GM12878 (cell line): ENCODE measurements at regions not wholly inside any gene's neighbourhood (a gene's known extent, or its start where the extent isn't known, plus 50 kb on each side); places are given as distances from the start of the nearest gene placed in this dataset.

Experiments
- ATAC-seq: fragments of 200-7000 bp; cut with Tn5 transposase; 3 replicates; pipeline ENCODE4 v1.9.1; 2020; ENCODE audit warnings: mild to moderate bottlenecking, moderate library complexity
- BruUV-seq: library from RNA; stranded (reverse); fragments of 400-500 nt; replicated peaks from 2 replicates; lab custom pipeline; 2021; lab: Mats Ljungman, UMichigan
- CTCF ChIA-PET: fragments of 300-600 bp; sonication (Branson Sonifier 250); formaldehyde crosslinking; extraction: SDS; loops from one replicate; lab custom pipeline; 2021; ENCODE audit warnings: inconsistent platforms; lab: Yijun Ruan, JAX
- POLR2A ChIA-PET: fragments of 350-600 bp; formaldehyde crosslinking; extraction: SDS; loops from one replicate; lab custom pipeline; 2021; ENCODE audit warnings: inconsistent platforms; lab: Charles Lee
- RAD21 ChIA-PET: fragments of 300-600 bp; sonication (Branson Sonifier 250); formaldehyde crosslinking; loops from one replicate; lab custom pipeline; 2023; ENCODE audit warnings: antibody characterized with exemption; ENCODE audit not compliant: unreplicated experiment; lab: Charles Lee
- SMC1A ChIA-PET: fragments of 300-600 bp; sonication (Branson Sonifier 250); formaldehyde crosslinking; loops from one replicate; lab custom pipeline; 2023; ENCODE audit not compliant: unreplicated experiment, uncharacterized antibody; lab: Charles Lee
- DNase-seq: peaks from one replicate; pipeline ENCODE4 v3.0.0-alpha.2; 2011; ENCODE audit warnings: low read depth, low spot score
- FAIRE-seq: peaks from 3 replicates; lab custom pipeline; 2011; peaks lifted over from hg19 to GRCh38; lab: Jason Lieb, UNC
- H2AFZ ChIP-seq: 2 replicates; pipeline ENCODE4 v1.6.0; 2011; ENCODE audit warnings: low read depth, low read length, control low read depth; ENCODE audit not compliant: control insufficient read depth
- H3K27ac ChIP-seq: 2 replicates; pipeline ENCODE4 v1.5.1; 2011; ENCODE audit warnings: control low read depth; ENCODE audit not compliant: control insufficient read depth, insufficient read depth
- H3K27me3 ChIP-seq, 2 experiments: replicated peaks in 1 of 2; 2 replicates each; pipeline versions ENCODE4 v1.6.0 to v1.6.1; 2011; ENCODE audit warnings: low read length in 1 of 2; ENCODE audit not compliant: control insufficient read depth in 2 of 2, insufficient read depth in 2 of 2
- H3K36me3 ChIP-seq, 2 experiments: 2 replicates each; pipeline ENCODE4 v1.5.1; 2011; ENCODE audit warnings: low read length in 1 of 2; ENCODE audit not compliant: control insufficient read depth in 2 of 2, insufficient read depth in 2 of 2
- H3K4me1 ChIP-seq: 2 replicates; pipeline ENCODE4 v1.6.1; 2011; ENCODE audit warnings: mild to moderate bottlenecking, low read length, moderate library complexity, mixed read lengths; ENCODE audit not compliant: control insufficient read depth, insufficient read depth
- H3K4me2 ChIP-seq: 2 replicates; pipeline ENCODE4 v1.6.0; 2011; ENCODE audit warnings: control low read depth; ENCODE audit not compliant: control insufficient read depth, insufficient read depth
- H3K4me3 ChIP-seq: fragments of 200-600 bp; sonication (generic); 2 replicates; pipeline ENCODE4 v1.5.1; 2016
- H3K79me2 ChIP-seq: 2 replicates; pipeline ENCODE4 v1.6.0; 2011; ENCODE audit warnings: low read length; ENCODE audit not compliant: control insufficient read depth, insufficient read depth
- H3K9ac ChIP-seq: 2 replicates; pipeline ENCODE4 v1.8.0; 2011; ENCODE audit warnings: low read length, control low read depth, mixed read lengths; ENCODE audit not compliant: control insufficient read depth, insufficient read depth
- H3K9me3 ChIP-seq: replicated peaks from 3 replicates; pipeline ENCODE4 v1.5.1; 2011; ENCODE audit warnings: mild to moderate bottlenecking, low read length; ENCODE audit not compliant: control insufficient read depth, insufficient read depth
- H4K20me1 ChIP-seq: 2 replicates; pipeline ENCODE4 v1.6.0; 2011; ENCODE audit not compliant: control insufficient read depth, insufficient read depth
- ASH2L ChIP-seq: fragments of 300-600, 200-600 bp; sonication (generic); IDR thresholded peaks from 2 replicates; pipeline ENCODE4 v1.6.1; 2017; ENCODE audit warnings: low read depth, mild to moderate bottlenecking, borderline replicate concordance
- BHLHE40 ChIP-seq, 2 experiments: fragments of 450-650 bp in 1 of 2; IDR thresholded peaks; 2 replicates each; pipeline ENCODE4 v1.6.1; 2011 to 2017; ENCODE audit warnings: low read depth in 2 of 2, borderline replicate concordance in 1 of 2, improper control_type of control experiment in 1 of 2, low read length in 1 of 2, mild to moderate bottlenecking in 1 of 2
- BMI1 ChIP-seq: fragments of 450-650 bp; IDR thresholded peaks from 2 replicates; pipeline ENCODE4 v1.6.1; 2016; ENCODE audit warnings: mild to moderate bottlenecking, moderate library complexity, borderline replicate concordance
- CEBPZ ChIP-seq: fragments of 150-350 bp; IDR thresholded peaks from 2 replicates; pipeline ENCODE4 v1.6.1; 2016; ENCODE audit warnings: low read depth, low read length
- CHD4 ChIP-seq: fragments of 200-600 bp; sonication (generic); IDR thresholded peaks from 2 replicates; pipeline ENCODE4 v1.6.1; 2016; ENCODE audit warnings: mild to moderate bottlenecking
- E2F8 ChIP-seq: fragments of 450-650 bp; IDR thresholded peaks from 2 replicates; pipeline ENCODE4 v1.6.1; 2018; ENCODE audit warnings: mild to moderate bottlenecking, low read depth, moderate library complexity; ENCODE audit not compliant: partially characterized antibody
- HDAC6 ChIP-seq: fragments of 200-600 bp; sonication (generic); IDR thresholded peaks from one replicate; pipeline ENCODE4 v1.8.0; 2017; ENCODE audit warnings: antibody characterized with exemption; ENCODE audit not compliant: unreplicated experiment
- HSF1 ChIP-seq: fragments of 150-350 bp; IDR thresholded peaks from 2 replicates; pipeline ENCODE4 v1.6.1; 2014; ENCODE audit warnings: mild to moderate bottlenecking, low read depth, low read length
- JUNB ChIP-seq: IDR thresholded peaks from 2 replicates; pipeline ENCODE4 v1.6.1; 2016; ENCODE audit warnings: antibody characterized with exemption, mild to moderate bottlenecking
- MTA2 ChIP-seq: fragments of 450-650 bp; IDR thresholded peaks from 2 replicates; pipeline ENCODE4 v1.6.1; 2016; ENCODE audit warnings: low read depth, mild to moderate bottlenecking, moderate library complexity
- NR2F1 ChIP-seq: fragments of 450-650 bp; conservative IDR thresholded peaks from 2 replicates; pipeline ENCODE4 v1.6.1; 2017; ENCODE audit warnings: mild to moderate bottlenecking
- RELB ChIP-seq: fragments of 450-650 bp; IDR thresholded peaks from 2 replicates; pipeline ENCODE4 v1.6.1; 2017; ENCODE audit warnings: low read depth, mild to moderate bottlenecking, moderate library complexity
- SIX5 ChIP-seq: IDR thresholded peaks from 2 replicates; pipeline ENCODE4 v1.6.1; 2011; ENCODE audit warnings: mild to moderate bottlenecking, low read depth, low read length, moderate library complexity; ENCODE audit not compliant: severe bottlenecking
- WGBS: methylation state at CpG from one replicate; pipeline ENCODE4 v1.1.6; 2016; ENCODE audit warnings: low lambda C conversion rate; ENCODE audit not compliant: insufficient replicate concordance, insufficient coverage; ENCODE audit errors: missing lambda C conversion rate; 5-methylcytosine and 5-hydroxymethylcytosine counted together
- in situ Hi-C: fragments of 300-500 bp; cut with MboI; formaldehyde crosslinking; loops from 9 replicates; pipeline ENCODE4 v1.14.3; 2018; ENCODE audit warnings: mixed read lengths
- intact Hi-C: fragments of 100-400 bp; cut with micrococcal nuclease; formaldehyde crosslinking; loops from one replicate; pipeline ENCODE4 v1.14.2; 2022; ENCODE audit not compliant: unreplicated experiment

- WGBS, result 58% methylated on average over 1 of the region's 1 CpG
- Histone ChIP-seq H3K27me3 (no peaks in the 10 kb centered on the region), H3K36me3 (no peaks in the 10 kb centered on the region), H3K27ac (no peak overlapping the region), H3K4me3 (no peak overlapping the region), H2AFZ (no peak overlapping the region), H3K9ac (no peak overlapping the region), H4K20me1 (no peaks in the 10 kb centered on the region), H3K4me1 (no peaks in the 10 kb centered on the region), H3K9me3 (no peaks in the 10 kb centered on the region; the same call in 2 of the 3 replicates), H3K79me2 (no peaks in the 10 kb centered on the region), H3K4me2 (no peak overlapping the region)
- intact Hi-C loops, result no loop called here
- ChIA-PET RAD21 (no interaction called here), SMC1A (no interaction called here), CTCF (interaction anchor here (0.6 kb wide), 1 partner anchor 17 kb away, joined by 3 read pairs; no protein-coding TSS in a partner anchor), POLR2A (no interaction called here)
- ATAC-seq (no peak), DNase-seq (no peak), FAIRE-seq (no peak)
- in situ Hi-C loops, result no loop called here
- no TSS peak for BruUV-seq
- TF ChIP-seq BMI1, result no peak
- TF ChIP-seq BHLHE40 (IDR thresholded peaks at IDR 0.05; ENCODE audit: borderline replicate concordance in 1 of 2, low read depth in 2 of 2, low read length in 1 of 2), result no peak
- TF ChIP-seq SIX5, result no peak
- TF ChIP-seq RELB, result no peak
- TF ChIP-seq CHD4, result no peak
- TF ChIP-seq MTA2, result no peak
- no peak for TF ChIP-seq JUNB
- TF ChIP-seq NR2F1, result no peak
- TF ChIP-seq ASH2L, result no peak
- TF ChIP-seq CEBPZ, result no peak
- no peak for TF ChIP-seq E2F8
- TF ChIP-seq HDAC6, result no peak
- TF ChIP-seq HSF1, result no peak
These were observed 96.0 kb upstream of the POT1 start for GRCh38 chr7:125025620-125026019.
